Naive thymus-derived CD8-positive, alpha-beta T cell (primary cell): ENCODE measurements at regions not wholly inside any gene's neighbourhood (a gene's known extent, or its start where the extent isn't known, plus 50 kb on each side); places are given as distances from the start of the nearest gene placed in this dataset.
A peak's percentile ranks its signal among the peaks of the same experiment; 100 is the strongest.

ENCODE experiments used
- ATAC-seq, 2 donors: fragments of 150-1000 bp; cut with Tn5 transposase in 1 of 2; sonication (Bioruptor Pico), chemical (Tn5 transposase) in 1 of 2; 1 replicate in 1 of 2; 2 replicates in 1 of 2; pipeline ENCODE4 v1.10.0; 2021; ENCODE audit warnings: mild to moderate bottlenecking in 2 of 2, moderate library complexity in 2 of 2
- POLR2A ChIA-PET: fragments of 350-600 bp; sonication (Branson Sonifier 250); formaldehyde crosslinking; loops from one replicate; lab custom pipeline; 2021; ENCODE audit warnings: antibody characterized with exemption; lab: Charles Lee
- DNase-seq, 10 donors: peaks; one replicate each; pipeline versions ENCODE4 v3.0.0 to v3.0.0-alpha.2; 2020 to 2022
- H3K27ac Mint-ChIP-seq, 10 donors: one replicate each; pipeline ENCODE4 v1.8.0; 2020 to 2022; ENCODE audit warnings: mild to moderate bottlenecking in 10 of 10, mixed read lengths in 10 of 10, moderate library complexity in 4 of 10, inconsistent platforms in 1 of 10
- H3K27me3 Mint-ChIP-seq, 5 donors: one replicate each; pipeline ENCODE4 v1.8.0; 2021 to 2022; ENCODE audit warnings: mixed read lengths in 5 of 5
- H3K36me3 Mint-ChIP-seq, 3 donors: one replicate each; pipeline ENCODE4 v1.8.0; 2020 to 2022; ENCODE audit warnings: mixed read lengths in 3 of 3, mild to moderate bottlenecking in 2 of 3, inconsistent platforms in 1 of 3
- H3K4me1 Mint-ChIP-seq, 4 donors: one replicate each; pipeline ENCODE4 v1.8.0; 2021 to 2022; ENCODE audit warnings: mixed read lengths in 4 of 4
- H3K4me3 Mint-ChIP-seq, 10 donors: one replicate each; pipeline ENCODE4 v1.8.0; 2020 to 2022; ENCODE audit warnings: mild to moderate bottlenecking in 10 of 10, mixed read lengths in 10 of 10, moderate library complexity in 6 of 10, inconsistent platforms in 1 of 10
- H3K9me3 Mint-ChIP-seq, 9 donors: one replicate each; pipeline ENCODE4 v1.8.0; 2020 to 2022; ENCODE audit warnings: mixed read lengths in 9 of 9, mild to moderate bottlenecking in 3 of 9, inconsistent platforms in 1 of 9, moderate library complexity in 1 of 9

- H3K9me3 Mint-ChIP-seq: peaks cover 0 to 10% (median 5%) of the 10 kb centered on the region in 9 donors
- no peaks in the 10 kb centered on the region for H3K36me3 Mint-ChIP-seq
- no peak overlapping the region for H3K4me3 Mint-ChIP-seq
- H3K27ac Mint-ChIP-seq: no peak overlapping the region
- POLR2A ChIA-PET: no interaction called here
- ATAC-seq (no peak), DNase-seq (no peak)
- peaks cover 0 to 4% (median 0%) of the 10 kb centered on the region in 5 donors for H3K27me3 Mint-ChIP-seq
- H3K4me1 Mint-ChIP-seq: no peaks in the 10 kb centered on the region
These were observed 285.0 kb downstream of the KCNJ2 start for GRCh38 chr17:70454377-70454776.

- ATAC-seq: no peak
- H3K27ac Mint-ChIP-seq: no peak overlapping the region
- H3K27me3 Mint-ChIP-seq: peaks cover 0 to 4% (median 0%) of the 10 kb centered on the region in 5 donors
- DNase-seq: no peak
- POLR2A ChIA-PET: no interaction called here
- H3K36me3 Mint-ChIP-seq: no peaks in the 10 kb centered on the region
- H3K4me3 Mint-ChIP-seq: no peak overlapping the region
- H3K9me3 Mint-ChIP-seq: peaks cover 0 to 10% (median 4%) of the 10 kb centered on the region in 9 donors
- H3K4me1 Mint-ChIP-seq: no peaks in the 10 kb centered on the region
These were observed 285.6 kb downstream of the KCNJ2 start for GRCh38 chr17:70454908-70455307.

GRCh38 chr17:70464995-70465394, 295.7 kb downstream of the KCNJ2 start:
- H3K9me3 Mint-ChIP-seq: peaks cover 0 to 2% (median 0%) of the 10 kb centered on the region in 9 donors
- no peaks in the 10 kb centered on the region for H3K4me1 Mint-ChIP-seq
- H3K36me3 Mint-ChIP-seq: no peaks in the 10 kb centered on the region
- H3K27me3 Mint-ChIP-seq: no peaks in the 10 kb centered on the region
- no peak overlapping the region for H3K4me3 Mint-ChIP-seq
- POLR2A ChIA-PET: no interaction called here
- DNase-seq (no peak), ATAC-seq (no peak)
- no peak overlapping the region for H3K27ac Mint-ChIP-seq

GRCh38 chr17:70468661-70469060, 299.3 kb downstream of the KCNJ2 start:
- no peaks in the 10 kb centered on the region for H3K27me3 Mint-ChIP-seq
- POLR2A ChIA-PET: no interaction called here
- no peak overlapping the region for H3K27ac Mint-ChIP-seq
- H3K9me3 Mint-ChIP-seq: peaks cover 0 to 7% (median 1%) of the 10 kb centered on the region in 9 donors
- ATAC-seq: no peak
- no peaks in the 10 kb centered on the region for H3K4me1 Mint-ChIP-seq
- no peak for DNase-seq
- no peak overlapping the region for H3K4me3 Mint-ChIP-seq
- H3K36me3 Mint-ChIP-seq: no peaks in the 10 kb centered on the region

- no peak overlapping the region for H3K4me3 Mint-ChIP-seq
- POLR2A ChIA-PET: no interaction called here
- no peaks in the 10 kb centered on the region for H3K4me1 Mint-ChIP-seq
- no peak overlapping the region for H3K27ac Mint-ChIP-seq
- no peak for ATAC-seq
- peak in 1 of 10 donors; percentile 47 for DNase-seq
- H3K9me3 Mint-ChIP-seq: peaks cover 0 to 15% (median 5%) of the 10 kb centered on the region in 9 donors
- no peaks in the 10 kb centered on the region for H3K36me3 Mint-ChIP-seq
- no peaks in the 10 kb centered on the region for H3K27me3 Mint-ChIP-seq
These were observed 303.7 kb downstream of the KCNJ2 start for GRCh38 chr17:70473049-70473448.

- no peak overlapping the region for H3K27ac Mint-ChIP-seq
- H3K4me1 Mint-ChIP-seq: no peaks in the 10 kb centered on the region
- no peaks in the 10 kb centered on the region for H3K36me3 Mint-ChIP-seq
- no peak for DNase-seq
- no peak overlapping the region for H3K4me3 Mint-ChIP-seq
- no peak for ATAC-seq
- POLR2A ChIA-PET: no interaction called here
- H3K27me3 Mint-ChIP-seq: no peaks in the 10 kb centered on the region
- H3K9me3 Mint-ChIP-seq: peaks cover 0 to 15% (median 7%) of the 10 kb centered on the region in 9 donors
These were observed 307.0 kb downstream of the KCNJ2 start for GRCh38 chr17:70476368-70476767.

GRCh38 chr17:70478902-70479301, 309.6 kb downstream of the KCNJ2 start:
- Mint-ChIP-seq H3K27me3 (no peaks in the 10 kb centered on the region), H3K27ac (no peak overlapping the region)
- no peak for ATAC-seq

GRCh38 chr17:70479779-70480178, 310.4 kb downstream of the KCNJ2 start:
- Mint-ChIP-seq H3K4me3 (no peak overlapping the region), H3K27ac (no peak overlapping the region), H3K36me3 (peaks cover 0 to 9% (median 0%) of the 10 kb centered on the region in 3 donors), H3K4me1 (no peaks in the 10 kb centered on the region), H3K9me3 (peaks cover 0 to 16% (median 7%) of the 10 kb centered on the region in 9 donors), H3K27me3 (no peaks in the 10 kb centered on the region)
- POLR2A ChIA-PET: no interaction called here
- ATAC-seq (no peak), DNase-seq (no peak)

More at GRCh38 chr17:70478902-70479301, 309.6 kb downstream of the KCNJ2 start:
- peaks cover 0 to 24% (median 9%) of the 10 kb centered on the region in 9 donors for H3K9me3 Mint-ChIP-seq
- H3K4me3 Mint-ChIP-seq: no peak overlapping the region
- peaks cover 0 to 9% (median 0%) of the 10 kb centered on the region in 3 donors for H3K36me3 Mint-ChIP-seq
- DNase-seq: no peak
- POLR2A ChIA-PET: no interaction called here
- H3K4me1 Mint-ChIP-seq: no peaks in the 10 kb centered on the region

- Mint-ChIP-seq H3K4me3 (no peak overlapping the region), H3K27me3 (peaks cover 0 to 1% (median 0%) of the 10 kb centered on the region in 5 donors), H3K9me3 (peaks cover 0 to 16% (median 7%) of the 10 kb centered on the region in 9 donors), H3K36me3 (peaks cover 0 to 9% (median 0%) of the 10 kb centered on the region in 3 donors), H3K4me1 (no peaks in the 10 kb centered on the region), H3K27ac (no peak overlapping the region)
- ATAC-seq (no peak), DNase-seq (peak in 1 of 10 donors; percentile 51)
- POLR2A ChIA-PET: no interaction called here
These were observed 314.3 kb downstream of the KCNJ2 start for GRCh38 chr17:70483624-70484023.

- Mint-ChIP-seq H3K9me3 (peaks cover 0 to 16% (median 7%) of the 10 kb centered on the region in 9 donors), H3K27me3 (peaks cover 0 to 1% (median 0%) of the 10 kb centered on the region in 5 donors), H3K4me1 (no peaks in the 10 kb centered on the region), H3K4me3 (no peak overlapping the region), H3K36me3 (peaks cover 0 to 9% (median 0%) of the 10 kb centered on the region in 3 donors), H3K27ac (no peak overlapping the region)
- ATAC-seq (no peak), DNase-seq (peak in 1 of 10 donors; percentile 50)
- POLR2A ChIA-PET: no interaction called here
These were observed 314.7 kb downstream of the KCNJ2 start for GRCh38 chr17:70484050-70484449.

GRCh38 chr17:70484496-70484895, 315.2 kb downstream of the KCNJ2 start:
- Mint-ChIP-seq H3K4me1 (no peaks in the 10 kb centered on the region), H3K27me3 (peaks cover 0 to 1% (median 0%) of the 10 kb centered on the region in 5 donors), H3K9me3 (peaks cover 0 to 16% (median 7%) of the 10 kb centered on the region in 9 donors), H3K36me3 (peaks cover 0 to 9% (median 0%) of the 10 kb centered on the region in 3 donors), H3K4me3 (no peak overlapping the region), H3K27ac (no peak overlapping the region)
- POLR2A ChIA-PET: no interaction called here
- DNase-seq: no peak
- ATAC-seq: no peak

- no peak for ATAC-seq
- POLR2A ChIA-PET: no interaction called here
- no peaks in the 10 kb centered on the region for H3K36me3 Mint-ChIP-seq
- H3K9me3 Mint-ChIP-seq: peaks cover 0 to 1% (median 0%) of the 10 kb centered on the region in 9 donors
- H3K27ac Mint-ChIP-seq: no peak overlapping the region
- H3K4me1 Mint-ChIP-seq: no peaks in the 10 kb centered on the region
- H3K4me3 Mint-ChIP-seq: no peak overlapping the region
- H3K27me3 Mint-ChIP-seq: peaks cover 0 to 5% (median 1%) of the 10 kb centered on the region in 5 donors
- no peak for DNase-seq
These were observed 323.0 kb downstream of the KCNJ2 start for GRCh38 chr17:70492368-70492767.

GRCh38 chr17:70493277-70493874, 324.0 kb downstream of the KCNJ2 start:
- DNase-seq: no peak
- no peak for ATAC-seq
- no peak overlapping the region for H3K4me3 Mint-ChIP-seq
- no peaks in the 10 kb centered on the region for H3K36me3 Mint-ChIP-seq
- POLR2A ChIA-PET: no interaction called here
- H3K27me3 Mint-ChIP-seq: peaks cover 0 to 4% (median 1%) of the 10 kb centered on the region in 5 donors
- no peak overlapping the region for H3K27ac Mint-ChIP-seq
- H3K9me3 Mint-ChIP-seq: no peaks in the 10 kb centered on the region
- H3K4me1 Mint-ChIP-seq: no peaks in the 10 kb centered on the region

GRCh38 chr17:70498631-70499030, 329.3 kb downstream of the KCNJ2 start:
- POLR2A ChIA-PET: no interaction called here
- ATAC-seq (no peak), DNase-seq (no peak)
- no peaks in the 10 kb centered on the region for H3K36me3 Mint-ChIP-seq
- no peak overlapping the region for H3K4me3 Mint-ChIP-seq
- H3K9me3 Mint-ChIP-seq: peaks cover 0 to 3% (median 0%) of the 10 kb centered on the region in 9 donors
- H3K27ac Mint-ChIP-seq: no peak overlapping the region
- peaks cover 0 to 4% (median 1%) of the 10 kb centered on the region in 5 donors for H3K27me3 Mint-ChIP-seq
- no peaks in the 10 kb centered on the region for H3K4me1 Mint-ChIP-seq
